KMS-11 (cell line): ENCODE measurements at regions not wholly inside any gene's neighbourhood (a gene's known extent, or its start where the extent isn't known, plus 50 kb on each side); places are given as distances from the start of the nearest gene placed in this dataset.
"Not testable (repeated sequence)": the region's sequence is repeated elsewhere in the genome, so short reads cannot be mapped to it uniquely, and the experiment has no call there.

Source experiments
- H2AFZ ChIP-seq: fragments of 200-600 bp; sonication (generic); 2 replicates; pipeline ENCODE4 v1.6.1; 2016; ENCODE audit warnings: antibody characterized with exemption, mixed run types, low read depth
- H3K27ac ChIP-seq: fragments of 200-600 bp; sonication (generic); 2 replicates; pipeline ENCODE4 v1.6.1; 2016; ENCODE audit warnings: mild to moderate bottlenecking, mixed run types
- H3K27me3 ChIP-seq: fragments of 200-600 bp; sonication (generic); 2 replicates; pipeline ENCODE4 v1.6.1; 2017; ENCODE audit warnings: mild to moderate bottlenecking, low read depth, mixed run types, moderate library complexity; ENCODE audit not compliant: insufficient read depth
- H3K36me3 ChIP-seq: fragments of 200-600 bp; sonication (generic); 2 replicates; pipeline ENCODE4 v1.6.1; 2017; ENCODE audit warnings: mild to moderate bottlenecking, mixed run types; ENCODE audit not compliant: insufficient read depth
- H3K4me1 ChIP-seq: fragments of 200-600 bp; sonication (generic); 2 replicates; pipeline ENCODE4 v1.6.1; 2016; ENCODE audit warnings: mild to moderate bottlenecking, low read depth, mixed run types; ENCODE audit not compliant: poor library complexity, severe bottlenecking
- H3K4me2 ChIP-seq: fragments of 200-600 bp; sonication (generic); 2 replicates; pipeline ENCODE4 v1.7.0; 2016; ENCODE audit warnings: mild to moderate bottlenecking, mixed run types
- H3K4me3 ChIP-seq: fragments of 200-600 bp; sonication (generic); IDR thresholded peaks from 2 replicates; pipeline ENCODE4 v1.6.1; 2017; ENCODE audit warnings: low read depth, low read length, mixed read lengths; ENCODE audit not compliant: insufficient read depth
- H3K79me2 ChIP-seq: fragments of 200-600 bp; sonication (generic); 2 replicates; pipeline ENCODE4 v1.6.1; 2016; ENCODE audit warnings: low read depth, mixed run types; ENCODE audit not compliant: insufficient read depth
- H3K9ac ChIP-seq: fragments of 200-600 bp; sonication (generic); 2 replicates; pipeline ENCODE4 v1.6.1; 2016; ENCODE audit warnings: mild to moderate bottlenecking, mixed run types
- H4K20me1 ChIP-seq: fragments of 200-600 bp; sonication (generic); 2 replicates; pipeline ENCODE4 v1.6.1; 2016; ENCODE audit warnings: mild to moderate bottlenecking, mixed run types; ENCODE audit not compliant: insufficient read depth
- TF ChIP-seq, protein P1 (sequence below): fragments of 200-600 bp; sonication (generic); conservative IDR thresholded peaks from 2 replicates; pipeline ENCODE4 v1.6.1; 2017; ENCODE audit warnings: low read depth, mild to moderate bottlenecking, antibody characterized with exemption, low read length, moderate library complexity, mixed read lengths

DNA sequence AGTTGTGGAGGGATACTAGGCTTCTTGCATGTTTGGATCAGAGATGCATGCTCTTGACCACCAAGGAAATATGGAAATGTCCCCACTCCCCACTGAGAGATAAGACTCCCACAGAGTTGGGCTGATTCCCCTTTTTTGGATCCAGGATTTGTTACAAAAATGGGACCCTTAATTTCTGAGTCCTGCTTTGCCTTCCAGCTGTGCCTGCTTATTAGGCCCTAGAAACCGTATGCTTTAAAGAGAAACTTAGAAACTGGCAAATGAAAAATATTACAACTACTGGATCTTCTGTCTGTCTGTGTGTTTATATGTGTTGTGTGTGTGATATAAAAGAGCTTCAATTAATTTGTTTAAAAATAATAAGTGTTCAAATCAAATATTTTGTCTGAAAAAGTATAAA is 817.6 kb upstream of the CITED2 start:
- no peak overlapping the region for H3K9ac ChIP-seq
- H3K4me1 ChIP-seq = no peaks in the 10 kb centered on the region
- no peak overlapping the region for H3K27ac ChIP-seq
- no peak overlapping the region for H2AFZ ChIP-seq
- H3K4me2 ChIP-seq = no peak overlapping the region
- no peaks in the 10 kb centered on the region for H4K20me1 ChIP-seq
- no peaks in the 10 kb centered on the region for H3K27me3 ChIP-seq
- H3K4me3 ChIP-seq = no peak overlapping the region
- H3K36me3 ChIP-seq = no peaks in the 10 kb centered on the region
- TF ChIP-seq, protein P1, sequence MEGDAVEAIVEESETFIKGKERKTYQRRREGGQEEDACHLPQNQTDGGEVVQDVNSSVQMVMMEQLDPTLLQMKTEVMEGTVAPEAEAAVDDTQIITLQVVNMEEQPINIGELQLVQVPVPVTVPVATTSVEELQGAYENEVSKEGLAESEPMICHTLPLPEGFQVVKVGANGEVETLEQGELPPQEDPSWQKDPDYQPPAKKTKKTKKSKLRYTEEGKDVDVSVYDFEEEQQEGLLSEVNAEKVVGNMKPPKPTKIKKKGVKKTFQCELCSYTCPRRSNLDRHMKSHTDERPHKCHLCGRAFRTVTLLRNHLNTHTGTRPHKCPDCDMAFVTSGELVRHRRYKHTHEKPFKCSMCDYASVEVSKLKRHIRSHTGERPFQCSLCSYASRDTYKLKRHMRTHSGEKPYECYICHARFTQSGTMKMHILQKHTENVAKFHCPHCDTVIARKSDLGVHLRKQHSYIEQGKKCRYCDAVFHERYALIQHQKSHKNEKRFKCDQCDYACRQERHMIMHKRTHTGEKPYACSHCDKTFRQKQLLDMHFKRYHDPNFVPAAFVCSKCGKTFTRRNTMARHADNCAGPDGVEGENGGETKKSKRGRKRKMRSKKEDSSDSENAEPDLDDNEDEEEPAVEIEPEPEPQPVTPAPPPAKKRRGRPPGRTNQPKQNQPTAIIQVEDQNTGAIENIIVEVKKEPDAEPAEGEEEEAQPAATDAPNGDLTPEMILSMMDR = no peak
- H3K79me2 ChIP-seq = no peaks in the 10 kb centered on the region

DNA sequence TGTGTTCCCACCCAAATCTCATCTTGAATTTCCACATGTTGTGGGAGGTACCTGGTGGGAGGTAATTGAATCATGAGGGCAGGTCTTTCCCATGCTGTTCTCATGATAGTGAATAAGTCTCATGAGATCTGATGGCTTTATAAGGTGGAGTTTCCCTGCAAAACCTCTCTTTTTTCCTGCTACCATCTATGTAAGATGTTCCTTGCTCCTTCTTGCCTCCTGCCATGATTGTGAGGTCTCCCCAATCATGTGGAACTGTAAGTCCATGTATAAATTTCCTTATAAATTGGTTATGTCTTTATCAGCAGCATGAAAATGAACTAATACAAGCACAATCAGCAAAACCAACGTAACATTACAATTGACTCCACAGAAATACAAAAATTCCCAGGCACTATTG is 814.8 kb upstream of the CITED2 start:
- not testable (repeated sequence) for H4K20me1 ChIP-seq, H3K4me3 ChIP-seq, H3K27me3 ChIP-seq, H3K4me2 ChIP-seq, H2AFZ ChIP-seq, H3K4me1 ChIP-seq, H3K36me3 ChIP-seq, H3K79me2 ChIP-seq, H3K27ac ChIP-seq, H3K9ac ChIP-seq

DNA sequence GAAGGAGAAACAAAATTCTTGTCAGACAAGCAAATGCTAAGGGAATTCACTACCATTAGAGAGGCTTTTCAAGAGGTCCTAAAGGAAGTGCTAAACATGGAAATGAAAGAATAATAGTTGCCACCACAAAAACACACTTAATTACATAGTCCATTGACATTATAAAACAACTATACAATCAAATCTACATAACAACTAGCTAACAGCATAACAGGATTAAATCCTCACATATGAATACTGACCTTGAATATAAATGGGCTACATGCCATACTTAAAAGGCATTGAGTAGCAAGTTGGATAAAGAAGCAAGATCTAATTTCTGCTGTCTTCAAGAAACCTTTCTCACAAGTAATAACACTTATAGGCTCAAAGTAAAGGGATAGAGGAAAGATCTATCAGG is 811.5 kb upstream of the CITED2 start:
- Histone ChIP-seq H3K27me3 (no peaks in the 10 kb centered on the region), H2AFZ (no peak overlapping the region), H3K79me2 (no peaks in the 10 kb centered on the region), H4K20me1 (no peaks in the 10 kb centered on the region), H3K27ac (no peak overlapping the region), H3K4me1 (no peaks in the 10 kb centered on the region), H3K4me3 (no peak overlapping the region), H3K9ac (no peak overlapping the region), H3K36me3 (no peaks in the 10 kb centered on the region), H3K4me2 (no peak overlapping the region)
- TF ChIP-seq, protein P1 = no peak

DNA sequence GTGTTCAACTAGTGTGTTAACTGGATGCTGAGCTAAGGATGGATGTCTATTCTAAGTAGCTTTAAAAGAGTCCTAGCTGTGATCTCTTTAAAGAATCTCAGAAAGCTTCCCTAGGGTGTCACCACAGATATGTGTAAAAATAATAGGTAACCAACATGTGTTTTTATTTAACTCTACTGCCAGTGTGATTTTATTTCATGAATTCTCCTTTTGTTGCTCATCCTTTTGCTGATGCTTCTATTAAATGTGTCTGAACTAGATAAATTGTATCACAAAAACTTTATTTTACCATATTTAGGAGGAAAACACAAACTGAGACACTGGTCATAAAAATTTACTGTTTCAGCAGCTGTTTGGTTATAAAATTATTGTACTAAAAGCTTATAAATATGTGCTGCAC is 809.4 kb upstream of the CITED2 start:
- H3K79me2 ChIP-seq = no peaks in the 10 kb centered on the region
- H3K9ac ChIP-seq = no peak overlapping the region
- TF ChIP-seq, protein P1 = no peak
- no peaks in the 10 kb centered on the region for H3K36me3 ChIP-seq
- no peak overlapping the region for H3K27ac ChIP-seq
- no peak overlapping the region for H3K4me3 ChIP-seq
- H2AFZ ChIP-seq = no peak overlapping the region
- no peaks in the 10 kb centered on the region for H3K4me1 ChIP-seq
- H3K4me2 ChIP-seq = no peak overlapping the region
- no peaks in the 10 kb centered on the region for H3K27me3 ChIP-seq
- H4K20me1 ChIP-seq = no peaks in the 10 kb centered on the region

DNA sequence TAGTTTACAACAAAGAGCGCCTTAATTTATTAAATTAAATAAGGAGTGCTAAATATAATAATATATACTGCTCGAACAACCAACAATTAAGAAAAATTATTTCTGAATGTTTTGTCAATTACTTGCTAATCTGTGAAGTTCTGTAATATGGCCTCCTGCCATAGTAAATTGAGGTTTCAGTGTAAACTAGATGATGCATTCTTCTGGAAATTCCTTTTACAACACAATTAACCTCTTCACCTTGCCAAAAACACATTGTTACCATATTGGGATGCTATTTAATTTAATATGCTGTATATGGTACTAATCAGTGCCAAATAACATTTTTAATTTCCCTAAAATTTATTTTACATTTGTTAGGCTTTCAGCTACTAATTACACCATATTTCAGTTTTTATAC is 808.4 kb upstream of the CITED2 start:
- no peaks in the 10 kb centered on the region for H3K36me3 ChIP-seq
- no peak overlapping the region for H3K27ac ChIP-seq
- H3K9ac ChIP-seq = no peak overlapping the region
- H3K4me1 ChIP-seq = no peaks in the 10 kb centered on the region
- H3K79me2 ChIP-seq = no peaks in the 10 kb centered on the region
- H3K4me3 ChIP-seq = no peak overlapping the region
- H3K27me3 ChIP-seq = no peaks in the 10 kb centered on the region
- no peak overlapping the region for H3K4me2 ChIP-seq
- H4K20me1 ChIP-seq = no peaks in the 10 kb centered on the region
- TF ChIP-seq, protein P1 = no peak
- H2AFZ ChIP-seq = no peak overlapping the region
